Caco-2 (cell line): ENCODE measurements at regions not wholly inside any gene's neighbourhood (a gene's known extent, or its start where the extent isn't known, plus 50 kb on each side); places are given as distances from the start of the nearest gene placed in this dataset.

Experiments used
- BruUV-seq: library from RNA; stranded (reverse); fragments of 400-500 nt; replicated peaks from 2 replicates; lab custom pipeline; 2021; lab: Mats Ljungman, UMichigan
- CTCF ChIA-PET: fragments of 300-600 bp; sonication (Branson Sonifier 250); formaldehyde crosslinking; loops from one replicate; lab custom pipeline; 2022; ENCODE audit warnings: antibody characterized with exemption; lab: Charles Lee
- POLR2A ChIA-PET: fragments of 300-600 bp; sonication (Branson Sonifier 250); formaldehyde crosslinking; loops from one replicate; lab custom pipeline; 2022; ENCODE audit warnings: antibody characterized with exemption; lab: Charles Lee
- DNase-seq, 2 experiments: peaks; one replicate each; pipeline versions ENCODE4 v3.0.0 to v3.0.0-alpha.2; 2020 to 2022
- H3K27me3 ChIP-seq: replicated peaks from 2 replicates; pipeline ENCODE4 v1.6.0; 2011; ENCODE audit warnings: low read length; ENCODE audit not compliant: control insufficient read depth, insufficient read depth
- H3K36me3 ChIP-seq: 2 replicates; pipeline ENCODE4 v1.5.1; 2011; ENCODE audit warnings: low read length; ENCODE audit not compliant: control insufficient read depth, insufficient read depth
- H3K4me1 ChIP-seq: fragments of 250-450 bp; sonication (Bioruptor Pico); 2 replicates; pipeline ENCODE4 v1.5.1; 2020; ENCODE audit warnings: mild to moderate bottlenecking
- H3K4me3 ChIP-seq: 2 replicates; pipeline ENCODE4 v1.5.1; 2011; ENCODE audit warnings: low read depth, mild to moderate bottlenecking, control low read depth, low read length
- H3K9me3 ChIP-seq: fragments of 250-450 bp; sonication (Bioruptor Pico); 2 replicates; pipeline ENCODE4 v1.5.1; 2020; ENCODE audit warnings: mild to moderate bottlenecking, moderate library complexity
- H3K27ac Mint-ChIP-seq: one replicate; pipeline ENCODE4 v1.8.0; 2022; ENCODE audit warnings: mixed read lengths; ENCODE audit not compliant: unreplicated experiment
- H3K27me3 Mint-ChIP-seq: one replicate; pipeline ENCODE4 v1.8.0; 2022; ENCODE audit warnings: mixed read lengths; ENCODE audit not compliant: insufficient read depth, unreplicated experiment
- H3K36me3 Mint-ChIP-seq: one replicate; pipeline ENCODE4 v1.8.0; 2022; ENCODE audit warnings: mild to moderate bottlenecking, mixed read lengths; ENCODE audit not compliant: insufficient read depth, unreplicated experiment
- H3K4me1 Mint-ChIP-seq: one replicate; pipeline ENCODE4 v1.8.0; 2022; ENCODE audit warnings: low read depth, mixed read lengths; ENCODE audit not compliant: unreplicated experiment
- H3K4me3 Mint-ChIP-seq: one replicate; pipeline ENCODE4 v1.8.0; 2022; ENCODE audit warnings: mild to moderate bottlenecking, moderate library complexity, mixed read lengths; ENCODE audit not compliant: unreplicated experiment
- H3K9me3 Mint-ChIP-seq: one replicate; pipeline ENCODE4 v1.8.0; 2022; ENCODE audit warnings: mixed read lengths; ENCODE audit not compliant: unreplicated experiment
- intact Hi-C: fragments of 100-400 bp; cut with micrococcal nuclease; formaldehyde crosslinking; loops from one replicate; pipeline ENCODE4 v1.10.0; 2022; ENCODE audit not compliant: unreplicated experiment
- TF ChIP-seq, protein P1 (sequence below), 2 experiments: fragments of 200-600 bp in 1 of 2; IDR thresholded peaks; 1 replicate in 1 of 2; 2 replicates in 1 of 2; pipeline versions ENCODE4 v1.5.1 to v1.8.0; 2011 to 2022; ENCODE audit warnings: antibody characterized with exemption in 1 of 2, control low read depth in 1 of 2, inconsistent platforms in 1 of 2, low read depth in 1 of 2, low read length in 1 of 2, mild to moderate bottlenecking in 1 of 2, moderate library complexity in 1 of 2; ENCODE audit not compliant: insufficient read depth in 1 of 2, severe bottlenecking in 1 of 2, unreplicated experiment in 1 of 2

DNA sequence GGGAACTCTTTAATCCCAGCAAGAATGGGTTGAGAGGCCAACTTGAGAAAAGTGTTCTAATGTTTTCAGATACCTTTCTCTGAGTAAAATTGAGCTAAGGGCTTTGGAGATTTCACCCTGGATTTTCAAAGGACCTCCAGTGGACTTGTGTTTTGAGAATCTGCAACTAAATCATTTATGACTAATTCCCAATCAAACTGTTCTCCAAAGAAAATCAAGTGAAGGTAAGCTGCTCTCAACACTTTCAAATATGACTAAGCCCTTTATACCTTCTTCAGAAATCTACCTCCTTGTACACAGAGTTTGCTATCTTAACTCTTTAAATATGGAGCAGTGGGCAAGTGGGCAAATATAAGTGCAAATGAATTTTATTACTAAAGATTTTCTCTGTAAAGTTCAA is 392.9 kb downstream of the PDGFC start:
- no peak for DNase-seq
- Mint-ChIP-seq H3K4me3 (no peak overlapping the region), H3K4me1 (no peaks in the 10 kb centered on the region), H3K36me3 (no peaks in the 10 kb centered on the region), H3K9me3 (no peaks in the 10 kb centered on the region), H3K27me3 (peaks cover 3% of the 10 kb centered on the region), H3K27ac (no peak overlapping the region)
- no peaks in the 10 kb centered on the region for H3K27me3 ChIP-seq
- BruUV-seq: no TSS peak
- ChIA-PET POLR2A (no interaction called here), CTCF (no interaction called here)
- TF ChIP-seq, protein P1, sequence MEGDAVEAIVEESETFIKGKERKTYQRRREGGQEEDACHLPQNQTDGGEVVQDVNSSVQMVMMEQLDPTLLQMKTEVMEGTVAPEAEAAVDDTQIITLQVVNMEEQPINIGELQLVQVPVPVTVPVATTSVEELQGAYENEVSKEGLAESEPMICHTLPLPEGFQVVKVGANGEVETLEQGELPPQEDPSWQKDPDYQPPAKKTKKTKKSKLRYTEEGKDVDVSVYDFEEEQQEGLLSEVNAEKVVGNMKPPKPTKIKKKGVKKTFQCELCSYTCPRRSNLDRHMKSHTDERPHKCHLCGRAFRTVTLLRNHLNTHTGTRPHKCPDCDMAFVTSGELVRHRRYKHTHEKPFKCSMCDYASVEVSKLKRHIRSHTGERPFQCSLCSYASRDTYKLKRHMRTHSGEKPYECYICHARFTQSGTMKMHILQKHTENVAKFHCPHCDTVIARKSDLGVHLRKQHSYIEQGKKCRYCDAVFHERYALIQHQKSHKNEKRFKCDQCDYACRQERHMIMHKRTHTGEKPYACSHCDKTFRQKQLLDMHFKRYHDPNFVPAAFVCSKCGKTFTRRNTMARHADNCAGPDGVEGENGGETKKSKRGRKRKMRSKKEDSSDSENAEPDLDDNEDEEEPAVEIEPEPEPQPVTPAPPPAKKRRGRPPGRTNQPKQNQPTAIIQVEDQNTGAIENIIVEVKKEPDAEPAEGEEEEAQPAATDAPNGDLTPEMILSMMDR (IDR thresholded peaks at IDR 0.05; ENCODE audit: insufficient read depth in 1 of 2, low read depth in 1 of 2, low read length in 1 of 2, severe bottlenecking in 1 of 2, unreplicated experiment in 1 of 2): no peak
- H3K4me3 ChIP-seq: no peak overlapping the region
- H3K4me1 ChIP-seq: no peaks in the 10 kb centered on the region
- no peaks in the 10 kb centered on the region for H3K9me3 ChIP-seq
- H3K36me3 ChIP-seq: no peaks in the 10 kb centered on the region
- intact Hi-C loops: no loop called here

DNA sequence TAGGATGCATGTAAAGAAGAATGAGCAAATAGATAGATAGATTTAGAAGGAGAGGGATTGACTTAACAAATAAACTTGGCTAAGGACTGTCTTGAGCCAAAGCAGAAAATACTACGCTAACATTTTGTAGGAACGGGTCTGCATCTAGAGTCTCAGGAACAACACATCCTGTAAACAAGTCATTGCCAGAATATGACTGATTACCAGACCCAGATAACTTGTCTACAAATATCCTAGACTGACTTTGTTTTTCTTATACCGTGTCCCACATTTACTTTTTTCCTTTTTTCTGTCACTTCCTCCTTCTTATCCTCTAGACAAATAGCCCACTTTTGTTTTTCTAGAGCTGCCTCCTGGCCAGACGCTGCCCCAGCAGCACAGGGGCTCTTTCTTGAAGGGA is 393.6 kb downstream of the PDGFC start:
- no peaks in the 10 kb centered on the region for H3K36me3 Mint-ChIP-seq
- no peaks in the 10 kb centered on the region for H3K27me3 ChIP-seq
- peaks cover 3% of the 10 kb centered on the region for H3K27me3 Mint-ChIP-seq
- CTCF ChIA-PET: no interaction called here
- no peak overlapping the region for H3K4me3 ChIP-seq
- no TSS peak for BruUV-seq
- intact Hi-C loops: no loop called here
- H3K9me3 ChIP-seq: no peaks in the 10 kb centered on the region
- H3K4me3 Mint-ChIP-seq: no peak overlapping the region
- POLR2A ChIA-PET: no interaction called here
- DNase-seq: no peak
- TF ChIP-seq, protein P1 (IDR thresholded peaks at IDR 0.05; ENCODE audit: insufficient read depth in 1 of 2, low read depth in 1 of 2, low read length in 1 of 2, severe bottlenecking in 1 of 2, unreplicated experiment in 1 of 2): no peak
- no peak overlapping the region for H3K27ac Mint-ChIP-seq
- H3K9me3 Mint-ChIP-seq: no peaks in the 10 kb centered on the region
- H3K4me1 ChIP-seq: no peaks in the 10 kb centered on the region
- no peaks in the 10 kb centered on the region for H3K36me3 ChIP-seq
- no peaks in the 10 kb centered on the region for H3K4me1 Mint-ChIP-seq

DNA sequence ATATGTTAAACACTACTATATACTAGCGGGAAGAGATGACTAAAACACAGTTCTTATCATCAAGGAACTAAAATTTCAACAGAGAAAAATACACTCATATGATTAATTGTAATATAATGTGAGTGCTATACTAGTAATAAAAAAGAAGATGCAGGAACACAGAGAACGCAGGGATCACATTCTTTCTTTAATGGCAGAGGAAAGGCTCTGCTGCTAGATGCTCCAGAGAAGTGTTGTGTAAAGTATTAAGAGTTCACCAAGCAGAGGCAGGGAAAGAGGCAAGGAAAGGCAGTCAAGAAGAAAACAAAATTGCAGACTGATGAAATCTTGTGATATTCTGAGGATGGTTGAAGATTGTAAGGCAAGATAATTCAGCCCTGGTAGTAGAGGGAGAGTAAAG is 394.7 kb downstream of the PDGFC start:
- Histone ChIP-seq H3K4me3 (no peak overlapping the region), H3K27me3 (no peaks in the 10 kb centered on the region), H3K9me3 (no peaks in the 10 kb centered on the region), H3K36me3 (no peaks in the 10 kb centered on the region), H3K4me1 (no peaks in the 10 kb centered on the region)
- BruUV-seq: no TSS peak
- Mint-ChIP-seq H3K36me3 (no peaks in the 10 kb centered on the region), H3K27me3 (peaks cover 3% of the 10 kb centered on the region), H3K27ac (no peak overlapping the region), H3K4me3 (no peak overlapping the region), H3K4me1 (no peaks in the 10 kb centered on the region), H3K9me3 (no peaks in the 10 kb centered on the region)
- no peak for DNase-seq
- POLR2A ChIA-PET: no interaction called here
- intact Hi-C loops: no loop called here
- CTCF ChIA-PET: no interaction called here
- TF ChIP-seq, protein P1 (IDR thresholded peaks at IDR 0.05; ENCODE audit: insufficient read depth in 1 of 2, low read depth in 1 of 2, low read length in 1 of 2, severe bottlenecking in 1 of 2, unreplicated experiment in 1 of 2): no peak
